GM20000 (cell line): ENCODE measurements at regions not wholly inside any gene's neighbourhood (a gene's known extent, or its start where the extent isn't known, plus 50 kb on each side); places are given as distances from the start of the nearest gene placed in this dataset.

Experiments
- DNase-seq: peaks from one replicate; pipeline ENCODE4 v3.0.0; 2012; ENCODE audit warnings: low spot score
- CTCF ChIP-seq: IDR thresholded peaks from 2 replicates; pipeline ENCODE4 v1.5.1; 2012; ENCODE audit warnings: mild to moderate bottlenecking, control low read depth; ENCODE audit errors: extremely low read depth, missing control alignments

GRCh38 chr12:34289431-34290380, 267.4 kb downstream of the ALG10 start:
- TF ChIP-seq CTCF, result no peak
- no peak for DNase-seq

- DNase-seq, result no peak
- TF ChIP-seq CTCF, result no peak
These were observed 268.2 kb downstream of the ALG10 start for GRCh38 chr12:34290381-34290995.

- no peak for TF ChIP-seq CTCF
- DNase-seq, result no peak
These were observed 268.7 kb downstream of the ALG10 start for GRCh38 chr12:34291001-34291400.

GRCh38 chr12:34291426-34291901, 269.2 kb downstream of the ALG10 start:
- TF ChIP-seq CTCF, result no peak

GRCh38 chr12:34292736-34293625, 270.7 kb downstream of the ALG10 start:
- DNase-seq, result no peak
- TF ChIP-seq CTCF, result no peak

More at GRCh38 chr12:34291426-34291901, 269.2 kb downstream of the ALG10 start:
- no peak for DNase-seq

GRCh38 chr12:34294137-34294536, 271.8 kb downstream of the ALG10 start:
- DNase-seq, result no peak
- no peak for TF ChIP-seq CTCF
